Glutamatergic neuron (in vitro differentiated cells): ENCODE measurements at regions not wholly inside any gene's neighbourhood (a gene's known extent, or its start where the extent isn't known, plus 50 kb on each side); places are given as distances from the start of the nearest gene placed in this dataset.

Experiments used
- DNase-seq: peaks from one replicate; pipeline ENCODE4 v3.0.0; 2022
- H3K27ac Mint-ChIP-seq: one replicate; pipeline ENCODE4 v1.8.0; 2020; ENCODE audit warnings: mild to moderate bottlenecking, mixed read lengths, inconsistent platforms; ENCODE audit not compliant: unreplicated experiment
- H3K27me3 Mint-ChIP-seq: one replicate; pipeline ENCODE4 v1.8.0; 2020; ENCODE audit warnings: mild to moderate bottlenecking, moderate library complexity, mixed read lengths, inconsistent platforms; ENCODE audit not compliant: unreplicated experiment
- H3K36me3 Mint-ChIP-seq: one replicate; pipeline ENCODE4 v1.8.0; 2020; ENCODE audit warnings: mild to moderate bottlenecking, mixed read lengths, inconsistent platforms; ENCODE audit not compliant: unreplicated experiment
- H3K4me1 Mint-ChIP-seq: one replicate; pipeline ENCODE4 v1.8.0; 2020; ENCODE audit warnings: mild to moderate bottlenecking, low read depth, mixed read lengths, inconsistent platforms; ENCODE audit not compliant: unreplicated experiment
- H3K4me3 Mint-ChIP-seq: one replicate; pipeline ENCODE4 v1.8.0; 2020; ENCODE audit warnings: mild to moderate bottlenecking, mixed read lengths, inconsistent platforms; ENCODE audit not compliant: unreplicated experiment
- H3K9me3 Mint-ChIP-seq: one replicate; pipeline ENCODE4 v1.8.0; 2020; ENCODE audit warnings: mild to moderate bottlenecking, moderate library complexity, mixed read lengths, inconsistent platforms; ENCODE audit not compliant: unreplicated experiment
- TF ChIP-seq, protein P1 (sequence below): fragments of 200-600 bp; sonication (generic); IDR thresholded peaks from one replicate; pipeline ENCODE4 v1.5.0; 2021; ENCODE audit not compliant: partially characterized antibody, unreplicated experiment

DNA sequence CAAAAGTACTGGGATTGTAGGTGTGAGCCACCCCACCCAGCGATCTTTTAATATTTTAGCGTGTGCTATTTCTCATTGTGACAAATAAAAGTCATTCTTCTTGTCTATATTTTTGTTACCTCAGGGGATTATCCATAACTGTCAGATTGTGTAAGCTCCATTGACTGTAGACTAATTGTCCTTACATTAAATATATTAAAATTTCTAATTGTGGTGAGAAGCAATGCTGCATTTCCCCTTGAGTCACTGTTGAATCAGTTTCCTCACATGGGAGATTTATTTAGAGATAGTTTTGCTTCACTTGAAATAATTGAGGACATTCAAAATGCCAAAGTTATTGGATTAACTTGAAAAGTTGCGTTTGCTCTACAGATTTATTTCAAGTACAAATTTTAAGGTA, 782.4 kb upstream of the WWC1 start:
- no peak for DNase-seq
- no peaks in the 10 kb centered on the region for H3K27me3 Mint-ChIP-seq
- no peaks in the 10 kb centered on the region for H3K9me3 Mint-ChIP-seq
- H3K4me1 Mint-ChIP-seq: no peaks in the 10 kb centered on the region
- no peak overlapping the region for H3K27ac Mint-ChIP-seq
- TF ChIP-seq, protein P1, sequence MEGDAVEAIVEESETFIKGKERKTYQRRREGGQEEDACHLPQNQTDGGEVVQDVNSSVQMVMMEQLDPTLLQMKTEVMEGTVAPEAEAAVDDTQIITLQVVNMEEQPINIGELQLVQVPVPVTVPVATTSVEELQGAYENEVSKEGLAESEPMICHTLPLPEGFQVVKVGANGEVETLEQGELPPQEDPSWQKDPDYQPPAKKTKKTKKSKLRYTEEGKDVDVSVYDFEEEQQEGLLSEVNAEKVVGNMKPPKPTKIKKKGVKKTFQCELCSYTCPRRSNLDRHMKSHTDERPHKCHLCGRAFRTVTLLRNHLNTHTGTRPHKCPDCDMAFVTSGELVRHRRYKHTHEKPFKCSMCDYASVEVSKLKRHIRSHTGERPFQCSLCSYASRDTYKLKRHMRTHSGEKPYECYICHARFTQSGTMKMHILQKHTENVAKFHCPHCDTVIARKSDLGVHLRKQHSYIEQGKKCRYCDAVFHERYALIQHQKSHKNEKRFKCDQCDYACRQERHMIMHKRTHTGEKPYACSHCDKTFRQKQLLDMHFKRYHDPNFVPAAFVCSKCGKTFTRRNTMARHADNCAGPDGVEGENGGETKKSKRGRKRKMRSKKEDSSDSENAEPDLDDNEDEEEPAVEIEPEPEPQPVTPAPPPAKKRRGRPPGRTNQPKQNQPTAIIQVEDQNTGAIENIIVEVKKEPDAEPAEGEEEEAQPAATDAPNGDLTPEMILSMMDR: no peak
- no peaks in the 10 kb centered on the region for H3K36me3 Mint-ChIP-seq
- no peak overlapping the region for H3K4me3 Mint-ChIP-seq

DNA sequence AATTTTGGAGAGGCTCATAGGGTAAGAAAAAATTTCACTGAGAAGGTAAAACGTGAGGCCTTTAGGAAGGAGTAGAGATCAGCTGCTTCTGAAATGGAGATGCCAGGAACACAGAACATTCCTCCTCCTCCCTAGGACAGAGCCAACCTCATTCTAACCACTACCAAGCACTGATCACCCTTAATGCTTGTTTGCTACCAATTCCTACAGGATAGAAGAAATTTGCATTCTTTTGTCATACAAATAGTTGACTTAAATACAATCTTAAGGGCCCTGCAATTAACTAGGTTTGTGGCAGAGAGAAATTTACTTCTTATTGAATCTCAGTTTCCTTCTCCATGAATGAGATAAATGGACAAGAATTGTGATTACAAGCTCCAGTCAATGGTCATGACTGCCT, 780.2 kb upstream of the WWC1 start:
- Mint-ChIP-seq H3K27ac (no peak overlapping the region), H3K4me3 (no peak overlapping the region), H3K4me1 (no peaks in the 10 kb centered on the region), H3K9me3 (no peaks in the 10 kb centered on the region), H3K36me3 (no peaks in the 10 kb centered on the region), H3K27me3 (no peaks in the 10 kb centered on the region)
- DNase-seq: no peak
- TF ChIP-seq, protein P1: no peak

DNA sequence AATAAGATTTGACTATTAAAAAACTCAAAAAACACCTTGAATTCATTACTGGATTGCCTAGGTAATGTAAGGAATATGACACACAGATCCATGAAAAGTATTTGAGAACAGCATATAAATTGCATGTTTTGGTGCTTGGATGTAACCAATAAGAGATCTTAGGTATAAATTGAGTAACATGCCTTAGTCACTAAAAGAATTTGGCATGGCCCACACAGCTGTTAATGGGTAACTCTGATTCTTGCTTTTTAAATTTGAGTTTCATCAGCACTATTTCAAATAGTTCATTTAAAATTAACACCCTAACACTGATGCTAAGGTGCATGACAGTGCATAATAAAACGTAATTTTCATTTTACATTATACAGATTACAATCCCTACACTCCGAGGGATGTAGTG, 779.3 kb upstream of the WWC1 start:
- TF ChIP-seq, protein P1: no peak
- no peaks in the 10 kb centered on the region for H3K4me1 Mint-ChIP-seq
- no peaks in the 10 kb centered on the region for H3K27me3 Mint-ChIP-seq
- no peak overlapping the region for H3K27ac Mint-ChIP-seq
- DNase-seq: no peak
- H3K4me3 Mint-ChIP-seq: no peak overlapping the region
- H3K36me3 Mint-ChIP-seq: no peaks in the 10 kb centered on the region
- H3K9me3 Mint-ChIP-seq: no peaks in the 10 kb centered on the region

DNA sequence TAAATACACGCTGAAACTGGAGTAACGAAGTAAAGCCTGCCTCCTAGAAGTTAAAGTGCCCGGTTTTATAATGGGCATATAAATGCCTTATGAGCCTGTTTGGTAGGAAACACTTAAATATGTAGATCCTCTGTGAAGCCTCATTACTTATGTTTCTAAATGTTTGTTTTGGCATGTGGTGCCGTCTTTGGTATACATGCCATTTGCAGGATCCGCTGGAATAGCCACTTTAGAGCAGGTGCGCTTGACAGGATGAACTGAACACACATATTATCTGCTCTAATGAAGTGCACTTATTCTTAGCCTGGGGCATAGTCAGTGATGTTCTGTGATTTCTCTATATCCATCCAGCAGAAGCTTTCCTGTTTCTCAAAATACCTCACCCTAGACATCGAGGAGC, 778.1 kb upstream of the WWC1 start:
- Mint-ChIP-seq H3K36me3 (no peaks in the 10 kb centered on the region), H3K9me3 (no peaks in the 10 kb centered on the region), H3K27ac (no peak overlapping the region), H3K27me3 (no peaks in the 10 kb centered on the region), H3K4me3 (no peak overlapping the region), H3K4me1 (no peaks in the 10 kb centered on the region)
- TF ChIP-seq, protein P1: no peak
- DNase-seq: no peak

DNA sequence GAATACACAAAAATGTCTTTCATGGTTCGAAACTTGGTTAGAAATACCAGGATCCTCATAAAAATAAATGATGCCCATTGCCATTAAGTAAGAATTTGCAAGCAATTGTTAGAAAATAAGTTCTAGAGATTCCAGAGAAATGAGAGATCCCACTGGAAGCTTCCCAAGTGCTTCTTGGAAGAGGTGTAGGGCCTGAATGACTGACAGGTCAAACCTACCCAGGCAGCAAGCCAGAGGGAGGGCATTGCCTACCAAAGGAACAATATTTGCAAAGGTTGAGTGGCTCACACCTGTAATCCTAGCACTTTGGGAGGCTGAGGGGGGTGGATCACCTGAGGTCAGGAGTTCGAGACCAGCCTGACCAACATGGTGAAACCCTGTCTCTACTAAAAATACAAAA, 777.0 kb upstream of the WWC1 start:
- Mint-ChIP-seq H3K27ac (no peak overlapping the region), H3K36me3 (no peaks in the 10 kb centered on the region), H3K9me3 (no peaks in the 10 kb centered on the region), H3K4me3 (no peak overlapping the region), H3K27me3 (no peaks in the 10 kb centered on the region), H3K4me1 (no peaks in the 10 kb centered on the region)
- TF ChIP-seq, protein P1: no peak
- no peak for DNase-seq
